Left ventricle myocardium superior (tissue), 1 donor: ENCODE measurements at regions not wholly inside any gene's neighbourhood (a gene's known extent, or its start where the extent isn't known, plus 50 kb on each side); places are given as distances from the start of the nearest gene placed in this dataset.

Source experiments
- ATAC-seq: fragments of 200-7000 bp; cut with Tn5 transposase; one replicate; pipeline ENCODE4 v1.9.1; 2020; ENCODE audit warnings: mild to moderate bottlenecking, moderate library complexity
- DNase-seq: peaks from one replicate; pipeline ENCODE4 v3.0.0-alpha.2; 2020
- intact Hi-C: fragments of 100-400 bp; cut with micrococcal nuclease; formaldehyde crosslinking; loops from one replicate; pipeline ENCODE4 v1.11.0; 2022
- donor health status: DM: no; HTN: yes; CAD: no; lungs with severe emphysema.

DNA sequence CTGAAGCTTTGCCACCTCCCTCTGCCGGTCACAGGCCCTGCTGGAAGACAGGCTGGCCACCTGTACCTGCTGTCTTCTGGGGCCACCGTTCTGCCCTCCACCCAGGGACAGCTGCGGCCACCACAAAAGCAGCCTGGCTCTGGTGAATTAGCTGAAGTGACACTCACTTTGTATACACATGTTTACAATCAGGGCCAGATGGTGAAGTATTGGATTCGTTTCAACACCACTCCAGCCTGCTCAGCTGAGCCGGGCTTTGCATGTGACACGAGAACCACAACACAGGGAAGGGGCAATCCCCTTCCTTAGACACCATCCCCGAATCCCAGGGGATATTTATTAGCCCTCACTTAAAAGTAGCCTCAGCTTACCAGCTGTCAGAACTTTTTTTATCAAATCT lies 191.5 kb upstream of the RPL38 start:
- ATAC-seq, result no peak
- intact Hi-C loops, result no loop called here
- no peak for DNase-seq

DNA sequence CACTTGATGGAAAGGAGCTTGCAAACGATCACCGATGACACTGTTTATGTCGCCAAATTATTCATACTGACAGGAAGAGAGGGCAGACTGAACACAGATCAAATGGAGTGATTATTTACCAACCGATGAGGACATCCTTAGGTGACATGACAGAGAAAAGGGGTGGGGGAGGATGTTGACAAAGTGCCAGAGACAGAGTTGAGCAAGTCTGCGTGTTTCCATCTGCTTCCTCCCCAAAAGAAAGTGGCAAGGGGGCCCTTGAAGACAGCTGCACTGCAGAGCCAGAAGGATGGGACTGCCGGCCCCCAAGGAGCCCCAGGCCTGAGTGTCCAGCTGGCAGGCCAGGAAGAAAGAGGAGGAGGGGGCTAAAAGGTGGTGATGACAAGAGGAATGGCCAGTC lies 191.0 kb upstream of the RPL38 start:
- ATAC-seq (no peak), DNase-seq (no peak)
- intact Hi-C loops, result no loop called here

DNA sequence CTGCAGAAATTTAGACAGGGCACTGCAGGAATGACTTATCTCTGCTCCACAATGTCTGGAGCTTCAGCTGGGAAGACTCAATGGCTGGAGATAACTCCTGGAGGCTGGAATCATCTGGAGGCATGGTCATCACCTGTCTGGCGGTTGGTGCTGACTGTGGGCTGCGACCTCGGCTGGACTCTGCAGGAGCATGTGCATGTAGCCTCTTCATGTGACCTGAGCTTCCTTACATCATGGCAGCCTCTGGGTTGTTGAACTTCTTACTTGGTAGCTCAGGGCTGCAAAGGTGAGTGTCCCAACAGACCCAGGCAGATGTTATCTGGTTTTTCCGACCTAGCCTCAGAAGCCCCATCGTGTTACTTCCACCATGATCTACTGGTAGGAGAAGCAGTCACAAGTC lies 188.2 kb upstream of the RPL38 start:
- no peak for ATAC-seq
- intact Hi-C loops, result no loop called here

DNA sequence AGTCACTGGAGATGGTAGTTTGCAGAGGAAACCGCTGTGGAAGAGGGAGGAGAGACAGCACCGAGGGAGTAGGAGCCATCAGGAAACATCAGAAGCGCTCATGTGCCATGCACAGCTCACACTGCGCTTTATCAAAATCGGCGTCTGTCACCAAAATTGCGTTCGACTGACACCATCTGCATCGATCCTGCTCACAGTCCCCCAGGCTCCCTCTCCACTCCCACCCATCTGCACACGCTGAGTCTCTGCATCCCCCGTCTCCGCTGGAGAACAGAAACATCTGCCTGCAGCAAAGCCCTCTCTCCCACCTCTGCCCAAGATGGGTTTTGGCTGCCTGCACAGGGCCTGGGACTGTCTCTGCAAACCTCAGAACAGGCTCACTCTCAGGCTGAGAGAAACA lies 187.5 kb upstream of the RPL38 start:
- DNase-seq (no peak), ATAC-seq (no peak)
- intact Hi-C loops, result no loop called here

More for the DNA sequence above, 188.2 kb upstream of the RPL38 start:
- no peak for DNase-seq

GRCh38 chr17:74016461-74016860 lies 187.0 kb upstream of the RPL38 start:
- DNase-seq, result no peak
- intact Hi-C loops, result no loop called here
- no peak for ATAC-seq

DNA sequence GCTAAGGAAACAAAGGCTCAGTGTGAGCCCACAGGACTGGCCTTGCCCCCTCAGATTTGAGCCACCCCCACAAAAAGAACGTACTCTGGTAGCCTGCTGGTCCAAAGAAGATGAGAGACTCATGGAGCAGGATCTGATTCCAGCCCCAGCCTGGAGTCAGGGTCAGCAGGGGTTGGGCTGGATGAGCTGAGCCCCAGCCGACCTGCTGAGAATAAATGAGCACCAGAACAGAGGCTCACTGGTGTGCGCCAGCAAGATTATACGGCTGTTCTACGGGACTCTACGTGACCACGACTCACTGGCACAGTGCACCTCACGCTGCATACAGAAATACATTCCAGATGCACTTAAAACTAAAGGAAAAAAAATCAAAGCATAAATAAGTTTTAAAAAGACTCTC lies 186.0 kb upstream of the RPL38 start:
- ATAC-seq (no peak), DNase-seq (no peak)
- intact Hi-C loops, result no loop called here

- DNase-seq (no peak), ATAC-seq (no peak)
- intact Hi-C loops, result no loop called here
These were observed 185.4 kb upstream of the RPL38 start for GRCh38 chr17:74018115-74018514.

DNA sequence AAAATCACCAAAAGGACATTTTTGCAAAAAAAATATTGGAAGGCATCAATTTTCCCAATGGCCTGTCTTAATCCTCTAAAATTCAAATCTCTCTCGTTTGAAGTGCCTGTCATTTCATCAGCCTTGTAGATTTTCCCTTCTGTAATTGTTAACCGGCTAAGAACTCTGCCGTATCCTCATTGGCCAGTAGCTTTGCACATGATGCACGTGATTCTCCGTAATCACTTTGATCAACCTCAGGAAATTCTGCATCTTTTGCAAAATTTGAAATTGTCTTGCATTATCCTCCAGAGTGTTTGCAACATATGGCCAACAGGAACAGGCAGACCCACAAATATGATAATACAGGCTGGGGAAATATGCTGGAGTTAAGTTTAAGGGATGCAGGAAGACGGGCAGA lies 184.2 kb upstream of the RPL38 start:
- no peak for ATAC-seq
- intact Hi-C loops, result no loop called here

DNA sequence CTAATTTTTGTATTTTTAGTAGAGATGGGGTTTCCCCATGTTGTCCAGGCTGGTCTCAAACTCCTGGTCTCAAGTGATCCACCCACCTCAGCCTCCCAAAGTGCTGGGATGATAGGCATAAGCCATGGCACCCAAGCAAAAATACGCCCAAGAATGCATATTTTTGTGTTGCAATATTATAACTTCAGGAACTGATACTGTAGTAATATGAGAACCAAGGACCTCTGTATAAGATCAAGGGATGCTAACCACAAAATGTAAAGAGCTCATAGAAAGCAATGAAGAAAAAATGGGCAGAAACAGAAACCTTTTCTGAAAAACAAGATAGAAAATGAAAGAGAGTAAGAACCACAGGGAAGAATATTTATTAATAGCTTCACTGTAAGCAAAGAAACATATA lies 183.6 kb upstream of the RPL38 start:
- ATAC-seq (no peak), DNase-seq (no peak)
- intact Hi-C loops, result no loop called here

More for the DNA sequence above, 184.2 kb upstream of the RPL38 start:
- no peak for DNase-seq

- intact Hi-C loops, result no loop called here
- DNase-seq (no peak), ATAC-seq (no peak)
These were observed 183.0 kb upstream of the RPL38 start for GRCh38 chr17:74020522-74020921.

GRCh38 chr17:74024871-74025531 lies 178.5 kb upstream of the RPL38 start:
- intact Hi-C loops, result no loop called here
- ATAC-seq (no peak), DNase-seq (no peak)

DNA sequence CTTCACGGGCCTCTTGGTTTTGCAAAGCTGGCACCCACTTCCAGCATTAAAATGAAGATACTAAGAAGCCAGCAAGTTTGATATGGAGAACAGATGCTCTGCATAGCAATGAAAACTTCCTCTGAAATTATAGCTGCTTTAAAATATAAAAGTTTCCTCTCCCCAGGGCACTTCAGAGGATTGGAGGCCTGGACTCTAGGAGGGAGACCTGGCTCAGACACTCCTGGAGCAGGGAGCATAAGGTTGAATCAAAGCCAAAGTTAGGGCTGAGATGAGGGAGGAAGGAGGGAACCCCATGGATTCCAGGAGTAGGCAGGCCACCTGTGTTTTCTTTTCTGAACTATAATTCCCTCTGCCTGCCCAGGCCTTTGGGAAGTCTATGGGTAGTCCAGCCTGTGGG lies 176.0 kb upstream of the RPL38 start:
- intact Hi-C loops, result no loop called here
- no peak for DNase-seq
- no peak for ATAC-seq

- no peak for ATAC-seq
These were observed 174.9 kb upstream of the RPL38 start for GRCh38 chr17:74028354-74029116.

GRCh38 chr17:74031316-74032090 lies 172.0 kb upstream of the RPL38 start:
- no peak for DNase-seq
- intact Hi-C loops, result no loop called here
- no peak for ATAC-seq

More at GRCh38 chr17:74028354-74029116, 174.9 kb upstream of the RPL38 start:
- intact Hi-C loops, result no loop called here
- DNase-seq, result no peak

DNA sequence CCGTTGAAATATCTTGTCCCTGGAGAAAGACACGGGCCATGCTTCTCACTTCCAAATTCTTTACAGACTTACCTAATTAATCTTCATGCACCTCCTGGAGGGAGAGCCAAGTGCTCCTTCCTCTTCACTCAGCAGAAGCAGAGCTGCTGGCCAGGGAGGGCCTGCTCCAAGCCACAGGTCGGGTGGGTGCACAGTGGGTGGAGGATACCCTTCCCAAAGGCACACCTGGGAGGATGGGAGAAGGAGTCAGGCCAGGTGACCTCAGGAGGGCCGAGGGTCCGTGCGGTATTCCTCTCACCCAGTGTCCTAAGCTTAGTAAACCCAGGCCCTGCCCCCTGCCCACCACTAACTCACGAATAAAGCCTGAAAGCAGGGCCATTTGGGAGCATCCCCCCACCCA lies 171.3 kb upstream of the RPL38 start:
- intact Hi-C loops, result no loop called here
- no peak for DNase-seq
- ATAC-seq, result no peak

GRCh38 chr17:74037320-74037719 lies 166.2 kb upstream of the RPL38 start:
- DNase-seq, result no peak

DNA sequence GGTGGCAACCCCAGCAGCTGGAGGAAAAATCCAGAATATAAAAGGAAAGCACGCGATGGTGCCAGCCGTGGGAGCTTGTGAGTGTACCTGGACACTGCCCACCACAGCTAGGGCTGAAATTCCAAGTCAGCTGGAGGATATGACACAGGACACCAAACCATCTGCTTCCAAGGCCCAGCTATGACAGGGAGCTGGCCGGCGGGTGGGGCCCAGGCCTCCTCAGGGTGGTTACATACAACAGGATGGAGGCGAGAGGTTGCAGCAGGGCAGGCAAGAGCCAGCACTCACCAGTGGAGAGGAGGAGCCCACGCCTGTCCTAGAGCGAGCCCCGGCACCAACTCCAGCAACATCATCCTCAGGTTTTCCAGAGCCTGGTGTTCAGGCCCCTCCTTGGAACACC lies 163.2 kb upstream of the RPL38 start:
- intact Hi-C loops, result no loop called here
- ATAC-seq, result no peak
- no peak for DNase-seq

More at GRCh38 chr17:74037320-74037719, 166.2 kb upstream of the RPL38 start:
- intact Hi-C loops, result no loop called here
- ATAC-seq, result no peak

DNA sequence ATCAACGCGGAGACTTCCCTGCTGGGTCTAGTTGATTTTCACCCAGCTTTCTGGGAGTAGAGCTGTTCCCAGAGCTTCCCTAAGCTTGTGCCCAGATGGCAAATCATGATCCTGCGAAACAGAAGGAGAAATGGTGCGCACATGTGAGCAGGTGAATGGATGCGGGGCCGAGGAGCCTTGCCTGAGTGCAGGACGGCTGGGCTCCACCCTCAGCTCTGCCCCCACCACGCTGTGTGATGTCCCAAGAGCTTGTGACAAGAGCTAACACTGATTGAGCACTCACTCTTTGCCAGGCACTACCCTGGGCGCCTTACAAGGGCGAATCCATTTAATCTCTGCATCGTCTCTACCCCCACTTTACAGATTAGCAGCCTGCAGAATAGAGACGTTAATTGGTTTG lies 162.7 kb upstream of the RPL38 start:
- ATAC-seq (no peak), DNase-seq (no peak)

GRCh38 chr17:74041869-74042640 lies 161.4 kb upstream of the RPL38 start:
- DNase-seq (no peak), ATAC-seq (no peak)
- intact Hi-C loops, result no loop called here

More for the DNA sequence above, 162.7 kb upstream of the RPL38 start:
- intact Hi-C loops, result no loop called here
